PC-9 (cell line): ENCODE measurements at regions not wholly inside any gene's neighbourhood (a gene's known extent, or its start where the extent isn't known, plus 50 kb on each side); places are given as distances from the start of the nearest gene placed in this dataset.

Source experiments
- BruUV-seq: library from RNA; stranded (reverse); fragments of 400-500 nt; replicated peaks from 2 replicates; lab custom pipeline; 2021; lab: Mats Ljungman, UMichigan
- CTCF ChIA-PET: fragments of 300-600 bp; sonication (Branson Sonifier 250); formaldehyde crosslinking; loops from one replicate; lab custom pipeline; 2022; ENCODE audit warnings: antibody characterized with exemption; lab: Charles Lee
- POLR2A ChIA-PET: fragments of 300-600 bp; sonication (Branson Sonifier 250); formaldehyde crosslinking; loops from one replicate; lab custom pipeline; 2022; ENCODE audit warnings: antibody characterized with exemption; ENCODE audit not compliant: unreplicated experiment; lab: Charles Lee
- DNase-seq, 2 experiments: peaks; one replicate each; pipeline versions ENCODE4 v3.0.0 to v3.0.0-alpha.2; 2015 to 2022; ENCODE audit warnings: mixed read lengths in 1 of 2
- H2AFZ ChIP-seq: fragments of 200-600 bp; sonication (generic); 2 replicates; pipeline ENCODE4 v1.8.1; 2017; ENCODE audit warnings: antibody characterized with exemption
- H3F3A ChIP-seq: fragments of 200-600 bp; sonication (generic); 2 replicates; pipeline ENCODE4 v1.8.1; 2017; ENCODE audit warnings: antibody characterized with exemption, mild to moderate bottlenecking, low read depth; ENCODE audit not compliant: insufficient read depth
- H3K27ac ChIP-seq: fragments of 200-600 bp; sonication (generic); 2 replicates; pipeline ENCODE4 v1.6.1; 2016; ENCODE audit warnings: mixed run types
- H3K27me3 ChIP-seq: fragments of 200-600 bp; sonication (generic); 2 replicates; pipeline ENCODE4 v1.6.1; 2016; ENCODE audit warnings: low read depth, mixed run types; ENCODE audit not compliant: insufficient read depth
- H3K36me3 ChIP-seq: fragments of 200-600 bp; sonication (generic); 2 replicates; pipeline ENCODE4 v1.6.1; 2016; ENCODE audit warnings: low read depth, mixed run types
- H3K4me1 ChIP-seq: fragments of 200-600 bp; sonication (generic); replicated peaks from 2 replicates; pipeline ENCODE4 v1.6.1; 2016; ENCODE audit warnings: mixed run types; ENCODE audit not compliant: insufficient read depth
- H3K4me2 ChIP-seq: fragments of 200-600 bp; sonication (generic); 2 replicates; pipeline ENCODE4 v1.6.1; 2017; ENCODE audit warnings: mixed run types
- H3K4me3 ChIP-seq: fragments of 200-600 bp; sonication (generic); 2 replicates; pipeline ENCODE4 v1.6.1; 2016; ENCODE audit warnings: mixed run types
- H3K79me2 ChIP-seq: fragments of 200-600 bp; sonication (generic); 2 replicates; pipeline ENCODE4 v1.6.1; 2017; ENCODE audit warnings: low read depth, mixed run types
- H3K9me2 ChIP-seq: fragments of 200-600 bp; sonication (generic); 2 replicates; pipeline ENCODE4 v1.8.1; 2017; ENCODE audit warnings: mild to moderate bottlenecking; ENCODE audit not compliant: insufficient read depth
- H3K9me3 ChIP-seq: fragments of 200-600 bp; sonication (generic); 2 replicates; pipeline ENCODE4 v1.8.1; 2016; ENCODE audit warnings: low read depth; ENCODE audit not compliant: insufficient read depth
- H4K20me1 ChIP-seq: fragments of 200-600 bp; sonication (generic); 2 replicates; pipeline ENCODE4 v1.8.1; 2017; ENCODE audit not compliant: insufficient read depth
- CTCF ChIP-seq: fragments of 200-600 bp; sonication (generic); conservative IDR thresholded peaks from 2 replicates; pipeline ENCODE4 v1.6.1; 2017; ENCODE audit warnings: mixed run types, antibody characterized with exemption, mild to moderate bottlenecking, moderate library complexity
- EZH2 ChIP-seq: fragments of 200-600 bp; sonication (generic); IDR thresholded peaks from 2 replicates; pipeline ENCODE4 v1.8.0; 2017; ENCODE audit warnings: antibody characterized with exemption, low read depth
- intact Hi-C: fragments of 100-400 bp; cut with micrococcal nuclease; formaldehyde crosslinking; loops from one replicate; pipeline ENCODE4 v1.10.0; 2022; ENCODE audit not compliant: unreplicated experiment

- POLR2A ChIA-PET: no interaction called here
- DNase-seq: no peak
- Histone ChIP-seq H3K9me3 (no peaks in the 10 kb centered on the region), H2AFZ (no peak overlapping the region), H3K4me3 (no peak overlapping the region), H3K4me1 (no peaks in the 10 kb centered on the region), H3F3A (no peaks in the 10 kb centered on the region), H3K36me3 (no peaks in the 10 kb centered on the region), H3K27me3 (peaks cover 7% of the 10 kb centered on the region; the same call in 1 of the 2 replicates), H4K20me1 (no peaks in the 10 kb centered on the region), H3K4me2 (no peak overlapping the region), H3K79me2 (no peaks in the 10 kb centered on the region), H3K9me2 (no peaks in the 10 kb centered on the region), H3K27ac (no peak overlapping the region)
- BruUV-seq: no TSS peak
- CTCF ChIA-PET: no interaction called here
- TF ChIP-seq CTCF (no peak), EZH2 (no peak)
- intact Hi-C loops: no loop called here
Measured at GRCh38 chr2:8234253-8234652, 447.6 kb upstream of the ID2 start.

GRCh38 chr2:8234757-8235374 lies 447.0 kb upstream of the ID2 start:
- Histone ChIP-seq H3K27me3 (peaks cover 13% of the 10 kb centered on the region; the same call in 1 of the 2 replicates), H3K27ac (no peak overlapping the region), H2AFZ (no peak overlapping the region), H3K4me3 (no peak overlapping the region), H3K79me2 (no peaks in the 10 kb centered on the region), H3K4me1 (no peaks in the 10 kb centered on the region), H3K36me3 (no peaks in the 10 kb centered on the region), H3K4me2 (no peak overlapping the region), H3K9me3 (no peaks in the 10 kb centered on the region), H4K20me1 (no peaks in the 10 kb centered on the region), H3F3A (no peaks in the 10 kb centered on the region), H3K9me2 (no peaks in the 10 kb centered on the region)
- TF ChIP-seq EZH2 (no peak), CTCF (no peak)
- ChIA-PET CTCF (no interaction called here), POLR2A (no interaction called here)
- no TSS peak for BruUV-seq
- intact Hi-C loops: no loop called here
- no peak for DNase-seq

GRCh38 chr2:8235419-8235818 lies 446.4 kb upstream of the ID2 start:
- H3F3A ChIP-seq: no peaks in the 10 kb centered on the region
- intact Hi-C loops: no loop called here
- H2AFZ ChIP-seq: no peak overlapping the region
- no peaks in the 10 kb centered on the region for H3K9me2 ChIP-seq
- POLR2A ChIA-PET: interaction anchor here (0.6 kb wide), 1 partner anchor 1832 kb away, joined by 3 read pairs; no protein-coding TSS in a partner anchor
- CTCF ChIA-PET: no interaction called here
- no peaks in the 10 kb centered on the region for H3K9me3 ChIP-seq
- H3K27me3 ChIP-seq: peaks cover 19% of the 10 kb centered on the region; the same call in 1 of the 2 replicates
- no peaks in the 10 kb centered on the region for H3K79me2 ChIP-seq
- TF ChIP-seq EZH2: no peak
- no peak for TF ChIP-seq CTCF
- H3K36me3 ChIP-seq: no peaks in the 10 kb centered on the region
- BruUV-seq: no TSS peak
- DNase-seq: no peak
- no peak overlapping the region for H3K4me3 ChIP-seq
- no peak overlapping the region for H3K27ac ChIP-seq
- no peaks in the 10 kb centered on the region for H4K20me1 ChIP-seq
- no peaks in the 10 kb centered on the region for H3K4me1 ChIP-seq
- H3K4me2 ChIP-seq: no peak overlapping the region
